SK-N-SH (cell line): ENCODE measurements at regions not wholly inside any gene's neighbourhood (a gene's known extent, or its start where the extent isn't known, plus 50 kb on each side); places are given as distances from the start of the nearest gene placed in this dataset.

ENCODE experiments used
- CTCF ChIA-PET: fragments of 300-600, 350-600 bp; formaldehyde crosslinking; extraction: SDS; loops from one replicate; lab custom pipeline; 2021; lab: Yijun Ruan, JAX
- POLR2A ChIA-PET: fragments of 350-600 bp; sonication (Branson Sonifier 250); formaldehyde crosslinking; extraction: SDS; loops from one replicate; lab custom pipeline; 2020; ENCODE audit warnings: antibody characterized with exemption, inconsistent platforms; lab: Yijun Ruan, JAX
- DNase-seq: peaks from one replicate; pipeline ENCODE4 v3.0.0; 2012
- H2AFZ ChIP-seq: fragments of 200-600 bp; sonication (generic); 2 replicates; pipeline ENCODE4 v1.8.1; 2016; ENCODE audit warnings: antibody characterized with exemption, mild to moderate bottlenecking, low read depth
- H3F3A ChIP-seq: fragments of 200-600 bp; sonication (generic); replicated peaks from 2 replicates; pipeline ENCODE3; 2016; ENCODE audit warnings: antibody characterized with exemption, mild to moderate bottlenecking; ENCODE audit not compliant: insufficient read depth
- H3K27ac ChIP-seq, 2 experiments: fragments of 200-500 bp in 1 of 2; fragments of 200-600 bp in 1 of 2; sonication (Bioruptor generic) in 1 of 2; sonication (generic), shearing (Covaris generic) in 1 of 2; 2 replicates each; pipeline versions ENCODE4 v1.5.1 to v1.6.1; 2014 to 2016; ENCODE audit warnings: low read depth in 2 of 2, inconsistent platforms in 1 of 2, low read length in 1 of 2, mild to moderate bottlenecking in 1 of 2, mixed read lengths in 1 of 2
- H3K27me3 ChIP-seq: fragments of 200-600 bp; sonication (generic), shearing (Covaris generic); 2 replicates; pipeline ENCODE4 v1.6.1; 2016; ENCODE audit warnings: mixed run types; ENCODE audit not compliant: insufficient read depth
- H3K36me3 ChIP-seq, 2 experiments: fragments of 200-500 bp in 1 of 2; fragments of 200-600 bp in 1 of 2; sonication (Bioruptor generic) in 1 of 2; sonication (generic) in 1 of 2; replicated peaks in 1 of 2; 2 replicates each; pipeline versions ENCODE3 to v1.5.1; 2014 to 2016; ENCODE audit warnings: low read length in 1 of 2, mild to moderate bottlenecking in 1 of 2; ENCODE audit not compliant: insufficient read depth in 2 of 2, control insufficient read depth in 1 of 2
- H3K4me1 ChIP-seq, 2 experiments: fragments of 200-500 bp in 1 of 2; fragments of 200-600 bp in 1 of 2; sonication (Bioruptor generic) in 1 of 2; sonication (generic), shearing (Covaris generic) in 1 of 2; 2 replicates each; pipeline versions ENCODE4 v1.5.1 to v1.6.1; 2014 to 2016; ENCODE audit warnings: low read depth in 1 of 2, low read length in 1 of 2, mixed run types in 1 of 2; ENCODE audit not compliant: insufficient read depth in 2 of 2, control insufficient read depth in 1 of 2
- H3K4me2 ChIP-seq: fragments of 200-600 bp; sonication (generic), shearing (Covaris generic); 2 replicates; pipeline ENCODE4 v1.6.1; 2017; ENCODE audit warnings: mixed run types
- H3K4me3 ChIP-seq, 2 experiments: fragments of 200-500 bp in 1 of 2; fragments of 200-600 bp in 1 of 2; sonication (Bioruptor generic) in 1 of 2; sonication (generic), shearing (Covaris generic) in 1 of 2; 2 replicates each; pipeline versions ENCODE4 v1.5.1 to v1.8.1; 2014 to 2016; ENCODE audit warnings: low read depth in 2 of 2, inconsistent platforms in 1 of 2, low read length in 1 of 2, mild to moderate bottlenecking in 1 of 2, mixed read lengths in 1 of 2, moderate library complexity in 1 of 2
- H3K79me2 ChIP-seq: fragments of 200-600 bp; sonication (generic); 2 replicates; pipeline ENCODE4 v1.8.1; 2017; ENCODE audit warnings: mild to moderate bottlenecking; ENCODE audit not compliant: insufficient read depth
- H3K9ac ChIP-seq: fragments of 200-600 bp; sonication (generic); 2 replicates; pipeline ENCODE4 v1.6.1; 2017; ENCODE audit warnings: mixed run types
- H3K9me2 ChIP-seq: fragments of 200-600 bp; sonication (generic); 2 replicates; pipeline ENCODE4 v1.6.1; 2017; ENCODE audit warnings: mixed run types
- H3K9me3 ChIP-seq: fragments of 200-600 bp; sonication (generic); 2 replicates; pipeline ENCODE4 v1.6.1; 2017; ENCODE audit warnings: mixed run types, mild to moderate bottlenecking, moderate library complexity
- H4K20me1 ChIP-seq: fragments of 200-600 bp; sonication (generic); 2 replicates; pipeline ENCODE4 v1.6.1; 2017; ENCODE audit warnings: mild to moderate bottlenecking, mixed run types; ENCODE audit not compliant: insufficient read depth
- CHD2 ChIP-seq: fragments of 150-350 bp; IDR thresholded peaks from 2 replicates; pipeline ENCODE4 v1.6.1; 2018; ENCODE audit warnings: low read length; ENCODE audit not compliant: partially characterized antibody
- CTCF ChIP-seq: fragments of 200-600 bp; sonication (generic); IDR thresholded peaks from 2 replicates; pipeline ENCODE4 v1.6.1; 2017; ENCODE audit warnings: antibody characterized with exemption, mild to moderate bottlenecking, moderate library complexity
- EP300 ChIP-seq, 2 experiments: IDR thresholded peaks; 2 replicates each; pipeline versions ENCODE4 v1.4.0 to v1.6.1; 2012; ENCODE audit warnings: borderline replicate concordance in 1 of 2, low read depth in 1 of 2, low read length in 1 of 2
- FOSL2 ChIP-seq: IDR thresholded peaks from 2 replicates; pipeline ENCODE4 v1.4.0; 2012; ENCODE audit warnings: low read depth, mild to moderate bottlenecking, moderate library complexity, borderline replicate concordance
- GABPA ChIP-seq: IDR thresholded peaks from 2 replicates; pipeline ENCODE4 v1.4.0; 2012; ENCODE audit warnings: low read depth, mild to moderate bottlenecking
- GATA2 ChIP-seq: sonication (generic); formaldehyde crosslinking; IDR thresholded peaks from 2 replicates; pipeline ENCODE4 v1.5.0; 2020; ENCODE audit warnings: mild to moderate bottlenecking, missing genetic modification reagents
- JUND ChIP-seq: IDR thresholded peaks from 2 replicates; pipeline ENCODE4 v1.4.0; 2012
- MEF2A ChIP-seq: IDR thresholded peaks from 2 replicates; pipeline ENCODE4 v1.4.0; 2012; ENCODE audit warnings: low read depth, borderline replicate concordance
- NRF1 ChIP-seq: IDR thresholded peaks from 2 replicates; pipeline ENCODE4 v1.6.1; 2012; ENCODE audit warnings: low read depth, mild to moderate bottlenecking, low read length
- RAD21 ChIP-seq: IDR thresholded peaks from 2 replicates; pipeline ENCODE4 v1.6.1; 2012; ENCODE audit warnings: mild to moderate bottlenecking, low read length
- RXRA ChIP-seq: IDR thresholded peaks from 2 replicates; pipeline ENCODE4 v1.4.0; 2012; ENCODE audit warnings: low read depth, mild to moderate bottlenecking, borderline replicate concordance
- SIN3A ChIP-seq: IDR thresholded peaks from 2 replicates; pipeline ENCODE4 v1.6.1; 2012; ENCODE audit warnings: low read depth, mild to moderate bottlenecking, low read length, moderate library complexity, borderline replicate concordance
- SMC3 ChIP-seq: IDR thresholded peaks from 2 replicates; pipeline ENCODE4 v1.6.1; 2012; ENCODE audit warnings: low read depth, low read length, improper control_type of control experiment
- ZBTB33 ChIP-seq: IDR thresholded peaks from 2 replicates; pipeline ENCODE4 v1.4.0; 2012; ENCODE audit warnings: low read depth, borderline replicate concordance
- WGBS: methylation state at CpG from one replicate; pipeline ENCODE4 v1.1.6; 2017; ENCODE audit warnings: low lambda C conversion rate; 5-methylcytosine and 5-hydroxymethylcytosine counted together

- Histone ChIP-seq H3K4me2 (no peak overlapping the region), H3K36me3 (no peaks in the 10 kb centered on the region), H3F3A (no peaks in the 10 kb centered on the region), H4K20me1 (no peaks in the 10 kb centered on the region), H2AFZ (no peak overlapping the region), H3K9me2 (0 out of 2 replicates have a peak, but pooled peaks cover 3% of the 10 kb centered on the region), H3K27me3 (no peaks in the 10 kb centered on the region), H3K27ac (no peak overlapping the region), H3K9me3 (no peaks in the 10 kb centered on the region), H3K4me1 (no peaks in the 10 kb centered on the region), H3K79me2 (no peaks in the 10 kb centered on the region), H3K9ac (no peak overlapping the region), H3K4me3 (no peak overlapping the region)
- 9% methylated on average over 9 of the region's 13 CpGs for WGBS
- POLR2A ChIA-PET, result no interaction called here
- CTCF ChIA-PET, result no interaction called here
- TF ChIP-seq CTCF, result no peak
- TF ChIP-seq JUND, result no peak
- no peak for TF ChIP-seq CHD2
- no peak for TF ChIP-seq EP300 (IDR thresholded peaks at IDR 0.05; ENCODE audit: borderline replicate concordance in 1 of 2, low read depth in 1 of 2, low read length in 1 of 2)
- DNase-seq, result no peak
These were observed 408.4 kb upstream of the SALL3 start for GRCh38 chr18:78571063-78571785.

- no peak overlapping the region for H2AFZ ChIP-seq
- TF ChIP-seq RAD21 (no peak), NRF1 (no peak), EP300 (IDR thresholded peaks at IDR 0.05; ENCODE audit: borderline replicate concordance in 1 of 2, low read depth in 1 of 2, low read length in 1 of 2) (no peak), RXRA (no peak), GABPA (no peak)
- TF ChIP-seq, all 33 proteins: peak for 0
- DNase-seq, result no peak
- ChIA-PET CTCF (no interaction called here), POLR2A (no interaction called here)
- H4K20me1 ChIP-seq, result no peaks in the 10 kb centered on the region
- no peak overlapping the region for H3K4me3 ChIP-seq
- H3K4me2 ChIP-seq, result no peak overlapping the region
- no peaks in the 10 kb centered on the region for H3K79me2 ChIP-seq
- no peaks in the 10 kb centered on the region for H3K27me3 ChIP-seq
- no peaks in the 10 kb centered on the region for H3K4me1 ChIP-seq
- H3K9me2 ChIP-seq, result 0 out of 2 replicates have a peak, but pooled peaks cover 3% of the 10 kb centered on the region
- H3K9ac ChIP-seq, result no peak overlapping the region
- WGBS, result 20% methylated on average over 11 of the region's 17 CpGs
- H3K27ac ChIP-seq, result no peak overlapping the region
- H3K36me3 ChIP-seq, result no peaks in the 10 kb centered on the region
- H3F3A ChIP-seq, result no peaks in the 10 kb centered on the region
- H3K9me3 ChIP-seq, result no peaks in the 10 kb centered on the region
These were observed 407.7 kb upstream of the SALL3 start for GRCh38 chr18:78571831-78572347.

GRCh38 chr18:78573773-78574172, 405.8 kb upstream of the SALL3 start:
- no peaks in the 10 kb centered on the region for H3K27me3 ChIP-seq
- H3K9me2 ChIP-seq, result 0 out of 2 replicates have a peak, but pooled peaks cover under 1% of the 10 kb centered on the region
- no peaks in the 10 kb centered on the region for H4K20me1 ChIP-seq
- CTCF ChIA-PET, result no interaction called here
- no peak overlapping the region for H3K27ac ChIP-seq
- no peaks in the 10 kb centered on the region for H3K9me3 ChIP-seq
- H3K9ac ChIP-seq, result no peak overlapping the region
- H3K79me2 ChIP-seq, result no peaks in the 10 kb centered on the region
- no peak for TF ChIP-seq CTCF
- TF ChIP-seq SIN3A, result no peak
- no peak for TF ChIP-seq GATA2 (CRISPR knock-in tag)
- no peak for TF ChIP-seq SMC3
- TF ChIP-seq ZBTB33, result no peak
- TF ChIP-seq FOSL2, result no peak
- no peak for TF ChIP-seq MEF2A
- H2AFZ ChIP-seq, result no peak overlapping the region
- no peak for DNase-seq
- H3K36me3 ChIP-seq, result no peaks in the 10 kb centered on the region
- no peak overlapping the region for H3K4me3 ChIP-seq
- no peaks in the 10 kb centered on the region for H3K4me1 ChIP-seq
- no peak overlapping the region for H3K4me2 ChIP-seq
- H3F3A ChIP-seq, result no peaks in the 10 kb centered on the region
- POLR2A ChIA-PET, result no interaction called here
